ENCODE measurements at regions not wholly inside any gene's neighbourhood (a gene's known extent, or its start where the extent isn't known, plus 50 kb on each side); places are given as distances from the start of the nearest gene placed in this dataset.

DNA sequence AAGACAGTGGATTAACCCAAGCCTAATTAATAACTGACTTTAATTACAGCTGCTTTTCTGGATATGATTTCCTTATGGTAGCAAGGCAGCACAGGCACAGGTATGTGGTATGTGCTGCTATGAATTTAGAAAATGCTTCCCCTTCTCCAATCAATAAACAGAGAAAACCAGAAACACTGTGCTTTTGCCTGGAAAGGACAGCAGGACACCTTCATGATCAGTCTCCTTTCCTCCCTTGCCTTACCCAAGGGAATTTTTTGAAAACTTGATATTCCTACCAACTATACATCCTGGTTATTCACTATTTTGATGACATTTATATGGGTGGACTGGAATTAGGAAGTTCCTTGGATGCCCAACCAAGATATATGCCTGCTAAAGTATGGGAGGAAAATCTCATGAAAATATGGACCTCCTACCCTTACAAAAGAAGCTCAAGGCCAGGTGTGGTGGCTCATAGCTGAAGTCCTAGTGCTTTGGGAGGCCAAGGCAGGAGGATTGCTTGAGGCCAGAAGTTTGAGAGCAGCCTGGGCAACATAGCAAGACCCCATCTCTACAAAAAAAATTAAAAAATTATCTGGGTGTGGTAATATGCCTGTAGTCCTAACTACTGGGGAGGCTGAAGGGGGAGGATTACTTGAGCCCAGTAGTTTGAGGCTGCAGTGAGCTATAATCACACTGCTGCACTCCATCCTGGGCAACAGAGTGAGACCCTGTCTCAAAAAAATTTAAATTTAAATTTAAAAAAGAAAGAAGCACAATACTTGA is 106.3 kb upstream of the WAC start:
- TF ChIP-seq POLR2A (IDR thresholded peaks at IDR 0.05): no peak
- TF ChIP-seq, protein P1, sequence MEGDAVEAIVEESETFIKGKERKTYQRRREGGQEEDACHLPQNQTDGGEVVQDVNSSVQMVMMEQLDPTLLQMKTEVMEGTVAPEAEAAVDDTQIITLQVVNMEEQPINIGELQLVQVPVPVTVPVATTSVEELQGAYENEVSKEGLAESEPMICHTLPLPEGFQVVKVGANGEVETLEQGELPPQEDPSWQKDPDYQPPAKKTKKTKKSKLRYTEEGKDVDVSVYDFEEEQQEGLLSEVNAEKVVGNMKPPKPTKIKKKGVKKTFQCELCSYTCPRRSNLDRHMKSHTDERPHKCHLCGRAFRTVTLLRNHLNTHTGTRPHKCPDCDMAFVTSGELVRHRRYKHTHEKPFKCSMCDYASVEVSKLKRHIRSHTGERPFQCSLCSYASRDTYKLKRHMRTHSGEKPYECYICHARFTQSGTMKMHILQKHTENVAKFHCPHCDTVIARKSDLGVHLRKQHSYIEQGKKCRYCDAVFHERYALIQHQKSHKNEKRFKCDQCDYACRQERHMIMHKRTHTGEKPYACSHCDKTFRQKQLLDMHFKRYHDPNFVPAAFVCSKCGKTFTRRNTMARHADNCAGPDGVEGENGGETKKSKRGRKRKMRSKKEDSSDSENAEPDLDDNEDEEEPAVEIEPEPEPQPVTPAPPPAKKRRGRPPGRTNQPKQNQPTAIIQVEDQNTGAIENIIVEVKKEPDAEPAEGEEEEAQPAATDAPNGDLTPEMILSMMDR (IDR thresholded peaks at IDR 0.05): no peak

All from uterus (tissue), 2 donors.